ENCODE measurements at regions not wholly inside any gene's neighbourhood (a gene's known extent, or its start where the extent isn't known, plus 50 kb on each side); places are given as distances from the start of the nearest gene placed in this dataset.

DNA sequence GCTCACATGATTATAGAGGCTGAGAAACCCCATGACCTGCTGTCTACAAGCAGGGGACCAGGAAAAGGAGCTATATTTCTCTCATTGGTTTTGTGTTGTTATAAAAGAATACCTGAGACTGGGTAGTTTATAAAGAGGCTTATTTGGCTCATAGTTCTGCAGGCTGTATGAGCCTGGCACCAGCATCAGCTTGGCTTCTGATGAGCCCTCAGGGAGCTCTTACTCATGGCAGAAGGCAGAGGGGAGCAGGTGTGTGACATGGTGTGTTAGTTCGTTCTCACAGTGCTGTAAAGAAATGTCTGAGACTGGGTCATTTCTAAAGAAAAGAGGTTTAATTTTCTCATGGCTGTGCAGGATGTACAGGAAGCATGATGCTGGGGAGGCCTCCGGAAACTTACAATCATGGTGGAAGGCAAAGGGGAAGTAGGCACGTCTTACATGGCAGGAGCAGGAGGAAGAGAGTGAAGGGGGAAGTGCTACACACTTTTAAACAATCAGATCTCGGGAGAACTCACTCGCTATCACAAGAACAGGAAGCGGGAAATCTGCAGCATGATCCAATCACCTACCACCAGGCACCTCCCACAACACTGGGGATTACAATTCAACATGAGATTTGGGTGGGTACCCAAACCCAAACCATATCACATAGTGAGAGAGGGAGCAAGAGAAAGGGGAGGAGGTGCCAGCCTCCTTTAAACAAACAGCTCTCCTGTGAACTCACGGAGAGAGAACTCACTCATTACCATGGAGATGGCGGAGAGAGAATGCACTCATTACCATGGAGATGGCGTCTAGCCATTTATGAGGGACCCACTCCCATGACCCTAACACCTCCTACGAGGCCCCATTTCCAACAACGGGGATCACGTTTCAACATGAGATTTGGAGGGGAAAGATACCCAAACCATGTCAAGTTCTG is 133.4 kb downstream of the JCAD start:
- no peak for DNase-seq

DNA sequence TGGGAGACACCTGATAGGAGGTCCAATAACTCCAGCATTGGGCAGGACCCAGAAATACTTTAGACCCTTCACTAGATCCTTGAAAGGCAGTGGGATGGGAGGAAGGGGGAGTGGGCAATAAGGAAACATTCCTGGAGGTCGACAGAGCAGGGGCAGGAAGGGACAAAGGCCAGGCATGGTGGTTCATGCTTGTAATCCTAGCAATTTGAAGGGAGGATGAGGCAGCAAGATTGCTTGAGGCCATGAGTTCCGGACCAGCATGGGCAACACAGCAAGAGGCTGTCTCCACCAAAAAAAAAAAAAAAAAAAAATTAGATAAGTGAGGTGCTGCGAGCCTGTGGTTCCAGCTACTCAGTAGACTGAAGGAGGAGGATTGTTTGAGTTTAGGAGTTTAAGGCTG is 134.9 kb downstream of the JCAD start:
- no peak for DNase-seq

DNA sequence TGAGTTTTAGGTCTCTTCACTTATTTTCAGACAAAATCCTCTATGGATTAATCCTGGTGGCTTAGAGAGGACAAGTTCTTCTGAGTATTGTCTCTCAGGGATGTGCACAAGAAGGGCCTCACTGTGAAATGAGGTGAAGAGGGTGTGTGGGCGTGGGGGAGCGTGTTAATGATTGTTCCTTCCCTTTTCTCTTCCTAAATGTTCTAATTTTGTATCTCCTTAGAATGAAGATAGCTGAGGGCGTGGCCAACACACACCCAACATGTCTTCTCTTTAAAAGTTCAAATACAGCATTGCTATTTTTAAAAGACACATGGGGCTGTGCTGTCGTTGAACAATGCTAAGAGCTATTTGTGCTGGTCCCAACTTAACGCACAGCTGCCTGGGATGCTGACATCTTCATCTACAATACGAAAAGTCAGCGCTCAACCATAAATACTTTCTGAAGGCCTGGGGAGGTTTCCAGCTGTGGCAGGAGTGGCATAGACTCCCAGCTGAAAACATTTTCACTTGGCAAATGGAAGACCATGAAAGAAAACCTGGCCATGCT is 135.9 kb downstream of the JCAD start:
- peak in 14 of 56 donors; percentile 4 to 44 (median 13) for DNase-seq

DNA sequence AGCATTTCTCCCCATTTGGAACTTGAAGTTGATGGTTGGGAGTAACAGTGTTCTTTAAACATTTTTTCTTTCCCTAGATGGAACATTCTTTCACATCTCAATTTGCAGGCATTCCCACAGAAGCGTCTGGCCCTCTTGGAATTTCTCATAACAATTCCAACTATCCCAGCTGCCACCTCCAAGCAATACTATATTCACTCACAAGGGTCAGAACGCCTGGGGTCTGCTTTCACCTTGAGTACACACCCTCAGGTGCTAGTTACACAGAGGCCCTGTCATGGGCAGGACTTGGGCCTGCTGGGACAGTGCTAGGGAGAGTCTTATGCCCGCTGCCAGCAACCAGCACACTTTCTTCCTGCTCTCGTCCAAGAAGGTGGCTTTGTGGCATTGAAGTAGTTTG is 136.5 kb downstream of the JCAD start:
- DNase-seq, result no peak

DNA sequence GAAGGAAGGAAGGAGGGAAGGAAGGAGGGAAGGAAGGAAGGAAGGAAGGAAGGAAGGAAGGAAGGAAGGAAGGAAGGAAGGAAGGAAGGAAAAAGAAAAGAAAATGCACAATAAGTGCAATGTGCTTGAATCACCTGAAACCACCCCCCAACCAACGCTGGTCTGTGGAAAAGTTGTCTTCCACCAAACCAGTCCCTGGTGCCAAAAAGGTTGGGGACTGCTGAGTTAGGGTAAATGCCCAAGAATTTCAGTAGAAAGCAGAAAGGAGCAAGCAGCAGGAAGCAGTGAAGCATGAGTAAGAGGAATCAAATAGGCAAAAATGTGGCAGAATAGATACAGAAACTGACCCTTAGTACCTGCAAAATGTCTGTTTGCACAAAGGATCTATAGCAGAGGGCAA is 137.2 kb downstream of the JCAD start:
- no peak for DNase-seq

DNA sequence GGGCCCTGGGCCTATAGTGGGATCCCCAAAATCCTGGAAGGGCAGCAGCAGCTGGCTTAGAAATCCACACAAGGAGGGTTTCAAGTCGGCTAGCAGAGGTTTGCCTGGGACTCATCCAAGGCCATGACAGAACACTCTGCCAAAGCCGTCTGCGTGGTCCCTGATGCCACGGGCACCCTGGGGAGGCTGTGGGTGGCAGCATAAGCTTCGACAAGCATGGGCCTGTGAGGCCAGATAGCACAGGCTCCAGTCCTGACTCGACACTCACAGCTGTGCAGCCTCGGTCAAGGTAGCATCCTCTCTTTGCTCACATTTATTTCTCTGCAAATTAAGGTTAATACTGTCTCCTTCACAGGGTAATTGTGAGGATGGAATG is 138.3 kb downstream of the JCAD start:
- no peak for DNase-seq

DNA sequence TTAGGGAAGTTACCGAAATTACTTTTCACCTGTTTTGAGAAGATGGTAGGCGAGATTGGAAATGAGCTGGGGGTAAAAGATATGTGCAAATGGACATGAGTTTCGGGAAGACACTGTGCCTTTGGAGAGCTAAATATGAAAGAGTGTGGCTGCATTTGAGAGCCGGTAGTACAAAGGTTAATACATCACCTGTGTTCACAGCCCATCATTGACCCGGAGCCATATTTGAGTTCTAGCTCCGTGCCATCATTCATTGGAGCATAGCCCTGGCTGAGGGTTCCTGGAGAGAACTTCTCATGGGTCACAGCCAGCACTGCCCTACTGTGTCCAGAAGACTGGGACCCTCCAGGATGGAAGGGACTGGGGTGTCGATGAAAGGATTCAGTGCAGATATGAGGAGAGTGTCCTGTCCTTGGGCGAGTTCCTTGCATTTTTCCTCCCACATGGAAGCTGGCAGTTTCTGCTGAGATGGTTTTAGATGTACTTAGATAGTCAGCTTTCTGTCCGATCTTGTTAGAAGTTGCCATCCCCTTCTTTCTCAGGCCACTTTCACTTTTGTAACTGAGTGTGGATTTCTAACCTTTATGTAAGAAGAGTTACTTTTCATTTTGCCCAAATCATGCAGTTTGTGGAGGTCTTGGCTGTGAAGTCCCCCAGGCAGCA is 138.8 kb downstream of the JCAD start:
- DNase-seq, result no peak

DNA sequence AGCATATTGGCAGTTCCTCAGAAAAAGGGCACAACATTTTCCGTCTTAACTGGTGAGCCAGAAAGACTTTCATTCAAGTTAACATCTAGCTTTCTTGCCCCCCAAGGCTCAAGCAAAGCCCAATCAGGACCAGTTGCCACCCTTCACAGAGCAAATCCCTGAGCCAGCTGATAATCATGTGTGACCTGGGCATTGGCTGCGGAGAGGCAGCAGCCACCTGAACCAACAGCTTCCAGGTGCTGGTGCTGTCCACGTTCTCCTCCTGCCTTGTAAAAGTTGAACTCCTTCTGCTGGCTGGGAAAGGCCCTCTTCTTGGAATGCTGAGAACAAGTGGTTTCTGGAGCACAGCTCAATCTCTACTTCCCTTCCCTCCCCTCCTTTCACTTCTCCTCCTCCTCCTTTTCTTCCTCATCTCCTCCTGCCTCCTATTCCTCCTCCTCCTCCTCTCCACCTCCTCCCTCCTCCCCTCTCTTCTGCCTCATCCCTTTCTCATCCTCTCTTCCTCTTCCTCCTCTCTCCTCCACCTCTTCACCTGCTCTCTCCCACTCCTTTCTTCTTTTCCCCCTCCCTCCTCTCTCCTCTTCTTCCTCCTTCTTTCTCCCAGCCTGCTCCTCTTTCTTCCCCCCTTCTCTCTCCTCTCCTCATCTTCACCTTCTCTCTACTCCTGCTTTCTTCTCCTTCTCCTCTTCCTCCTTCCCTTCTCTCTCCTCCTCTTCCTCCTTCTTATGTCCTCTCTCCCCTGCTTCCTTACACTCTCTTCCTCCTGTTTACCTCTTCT is 140.6 kb downstream of the JCAD start:
- no peak for DNase-seq

DNA sequence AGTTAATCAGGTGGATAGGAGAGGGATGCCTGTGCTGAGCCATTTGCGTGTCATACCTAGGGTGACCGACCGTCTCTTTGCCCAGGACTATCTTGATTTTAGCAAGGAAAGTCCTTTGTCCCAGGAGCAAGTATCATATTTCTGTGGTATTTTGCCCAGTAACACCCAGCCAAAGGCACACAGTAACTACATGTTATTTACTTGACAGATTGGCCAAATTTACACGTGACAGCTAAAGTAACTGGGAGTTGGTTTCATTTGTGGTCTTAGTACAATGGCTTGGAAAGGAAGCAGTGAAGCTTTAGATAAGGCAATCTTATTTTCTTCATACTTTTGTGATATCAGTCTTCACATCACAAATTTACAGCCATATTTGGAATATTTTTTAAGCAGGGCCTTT is 142.1 kb downstream of the JCAD start:
- no peak for DNase-seq

DNA sequence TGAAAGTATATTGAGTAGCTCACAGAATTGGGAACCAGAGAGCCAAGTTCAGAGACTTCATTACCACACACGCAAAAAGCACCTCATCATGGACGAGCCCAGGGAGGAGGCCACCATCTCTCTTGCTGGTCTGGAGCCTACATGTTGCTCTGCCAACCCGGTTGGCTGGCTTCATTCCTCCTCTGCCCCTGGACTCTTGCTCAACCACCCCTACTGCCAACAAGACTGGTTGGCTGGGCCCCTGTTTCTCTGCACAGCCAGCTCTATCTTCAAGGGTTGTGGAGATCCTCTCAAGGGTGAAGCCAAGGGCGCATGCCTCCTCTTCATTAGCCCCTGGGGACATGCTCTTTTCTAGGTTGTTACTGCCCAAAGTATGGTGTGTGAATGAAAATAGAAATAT is 142.7 kb downstream of the JCAD start:
- DNase-seq, result no peak

DNA sequence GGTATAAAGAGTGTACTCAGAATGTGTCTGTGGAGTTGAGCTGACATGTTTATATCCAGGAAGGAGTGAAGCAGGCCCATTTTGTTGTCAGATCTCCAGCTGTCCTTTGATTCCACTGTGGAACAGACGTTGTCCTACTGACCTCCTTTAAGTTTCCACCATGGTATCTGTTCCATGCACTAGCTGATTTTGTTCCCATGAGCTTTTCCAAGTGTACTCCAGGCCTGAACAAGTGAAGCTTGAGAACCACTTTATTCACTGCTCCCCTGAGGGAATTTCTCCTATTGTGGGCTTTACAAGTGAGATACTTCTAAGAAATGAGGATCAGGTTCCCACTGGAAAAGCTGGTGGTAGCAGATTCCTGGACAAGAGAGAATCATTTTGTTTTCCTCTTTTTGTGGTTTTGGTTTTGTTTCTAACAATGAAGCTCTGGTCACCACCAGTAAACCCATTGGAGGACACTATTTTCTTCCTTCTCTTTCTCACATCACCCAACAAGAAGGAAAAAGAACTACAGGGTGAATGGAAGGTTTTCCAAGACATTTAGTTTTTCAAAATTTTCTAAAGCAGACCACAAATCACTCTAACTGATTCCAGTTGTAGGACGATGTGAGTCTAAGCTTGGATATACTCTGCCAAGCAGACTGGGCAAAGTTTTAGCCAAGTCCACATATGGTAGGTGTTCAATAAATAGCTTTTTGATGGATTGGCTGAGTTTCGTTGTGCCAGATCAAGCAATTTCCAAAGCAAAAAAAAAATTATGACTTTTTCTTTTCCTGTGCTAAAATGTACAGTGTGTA is 144.2 kb downstream of the JCAD start:
- no peak for DNase-seq

DNA sequence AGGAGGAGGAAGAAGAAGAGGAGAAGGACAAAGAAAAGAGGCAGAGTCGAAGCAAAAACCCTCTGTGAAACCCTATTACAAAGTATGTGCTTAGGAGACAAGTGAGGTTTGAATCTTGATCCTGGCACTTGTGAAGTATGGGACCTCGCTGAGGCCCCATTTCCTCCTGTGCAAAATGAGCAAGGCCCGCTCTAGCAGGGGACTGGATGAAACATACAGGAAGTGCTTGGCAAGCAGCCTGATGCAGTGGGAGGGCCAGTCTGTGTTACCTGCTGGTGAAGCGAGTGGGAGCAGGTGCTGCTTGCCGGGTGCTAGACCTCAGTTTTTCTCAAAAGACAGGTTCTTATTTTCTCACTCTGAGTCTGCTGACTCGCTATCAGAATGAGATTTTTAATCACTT is 150.4 kb downstream of the JCAD start:
- no peak for DNase-seq

DNA sequence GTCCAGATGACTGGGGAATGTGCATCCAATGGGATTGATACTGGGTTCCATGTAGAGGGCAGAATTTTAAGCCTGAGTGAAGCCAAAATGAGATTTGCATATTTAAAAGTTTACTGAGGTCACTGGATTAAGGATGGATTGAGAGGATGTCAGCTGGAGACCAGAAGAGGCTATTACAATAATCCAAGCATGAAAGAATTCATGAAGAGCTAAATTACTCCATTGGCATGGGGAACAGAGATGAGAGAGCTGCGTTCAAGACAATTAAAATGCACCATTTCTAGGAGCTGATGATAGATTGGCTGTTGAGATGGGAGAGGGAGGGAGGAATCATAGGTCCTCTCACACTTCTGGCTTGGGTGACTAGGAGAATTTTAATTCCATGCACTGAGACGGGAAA is 158.5 kb downstream of the JCAD start:
- DNase-seq, result no peak

DNA sequence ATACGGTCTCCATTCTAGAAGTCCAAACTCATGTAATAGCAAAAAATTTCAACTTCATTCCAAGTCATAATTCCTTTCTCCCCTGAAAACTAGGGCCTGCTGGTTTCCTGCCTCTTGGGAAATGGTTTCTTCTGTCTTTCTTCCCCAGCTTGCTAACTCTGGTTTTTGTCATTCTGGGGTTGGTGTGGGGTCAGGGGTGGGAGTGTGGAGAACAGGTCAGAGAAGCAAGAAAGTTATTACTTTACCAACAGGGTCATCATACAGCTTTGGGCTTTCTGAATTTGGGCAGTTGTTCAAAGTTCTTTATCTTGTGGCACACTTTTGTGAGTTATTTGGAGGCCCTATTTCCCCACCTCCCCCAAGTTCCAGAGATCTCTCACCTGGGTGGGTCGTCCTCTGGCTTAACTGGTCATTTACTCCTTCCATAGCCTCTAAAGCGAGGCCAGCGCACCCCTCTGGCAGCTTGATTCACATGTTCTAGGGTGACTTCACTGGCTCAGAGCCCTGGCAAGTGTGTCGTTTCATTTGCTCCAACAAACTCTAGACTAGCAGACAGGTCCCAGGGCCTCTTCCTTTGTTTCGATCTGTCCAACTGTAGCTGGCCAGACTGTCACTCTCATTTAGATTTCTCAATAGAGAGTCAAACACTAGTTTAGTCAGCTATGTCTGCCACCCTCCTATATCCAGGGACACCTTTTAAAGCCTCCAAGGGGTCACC is 161.2 kb downstream of the JCAD start:
- no peak for DNase-seq

DNA sequence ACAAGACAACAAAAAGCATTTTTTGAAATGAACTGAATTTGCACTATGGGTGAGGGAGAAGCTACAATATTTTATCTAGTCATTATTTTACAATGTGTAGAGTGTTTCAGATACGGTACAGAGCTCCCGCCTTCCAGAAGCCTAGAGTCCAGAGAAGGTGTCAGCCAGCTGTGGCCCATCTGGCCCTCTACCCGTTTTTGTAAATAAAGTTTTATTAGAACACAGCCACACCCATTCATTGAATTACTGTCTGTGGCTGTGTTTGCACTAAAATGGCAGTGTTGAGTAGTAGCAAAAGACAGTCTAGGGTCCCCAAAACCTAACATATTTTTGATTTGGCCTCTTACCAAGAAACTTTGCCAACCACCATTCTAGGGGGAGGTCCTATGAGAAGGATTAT is 162.0 kb downstream of the JCAD start:
- DNase-seq, result no peak

DNA sequence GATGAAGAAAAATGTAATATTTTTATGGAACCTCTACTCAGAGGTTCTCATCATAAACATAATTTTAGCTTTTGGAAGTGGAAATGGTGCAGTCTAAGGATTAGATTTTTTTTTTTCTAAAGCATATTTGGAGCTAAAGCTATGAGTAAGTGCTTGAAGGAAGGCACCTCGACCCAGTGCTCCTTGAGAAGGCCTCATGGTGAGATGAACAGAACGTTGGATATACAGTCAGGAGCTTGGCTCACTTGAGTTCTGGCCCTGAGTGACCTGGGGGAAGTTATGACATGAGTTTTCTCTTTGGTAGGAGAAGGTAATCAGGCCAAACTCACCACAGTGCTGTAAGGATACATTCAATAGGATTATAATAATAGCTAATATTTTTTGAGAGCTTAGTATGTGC is 163.3 kb downstream of the JCAD start:
- DNase-seq, result no peak

DNA sequence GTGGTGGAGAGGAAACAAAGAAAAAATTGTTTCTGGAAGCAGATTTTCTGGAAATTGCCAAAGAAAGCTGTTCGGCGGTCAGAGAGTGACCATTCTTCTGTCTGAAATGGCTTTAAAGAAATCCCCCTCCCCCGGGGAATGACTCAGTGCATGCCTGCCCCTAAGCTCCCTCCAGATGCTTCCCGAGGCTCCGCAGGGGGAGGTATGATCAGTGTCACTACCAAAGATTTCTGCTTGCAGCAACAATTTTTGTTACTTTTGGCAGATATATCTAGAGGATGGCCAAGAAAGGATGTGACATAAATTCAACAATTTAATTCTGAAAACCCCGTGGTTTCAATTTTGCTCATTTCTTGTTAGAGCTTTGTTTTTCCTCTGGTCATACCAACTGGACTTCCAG is 163.9 kb downstream of the JCAD start:
- peak in 2 of 56 donors; percentile 9 to 25 for DNase-seq

DNA sequence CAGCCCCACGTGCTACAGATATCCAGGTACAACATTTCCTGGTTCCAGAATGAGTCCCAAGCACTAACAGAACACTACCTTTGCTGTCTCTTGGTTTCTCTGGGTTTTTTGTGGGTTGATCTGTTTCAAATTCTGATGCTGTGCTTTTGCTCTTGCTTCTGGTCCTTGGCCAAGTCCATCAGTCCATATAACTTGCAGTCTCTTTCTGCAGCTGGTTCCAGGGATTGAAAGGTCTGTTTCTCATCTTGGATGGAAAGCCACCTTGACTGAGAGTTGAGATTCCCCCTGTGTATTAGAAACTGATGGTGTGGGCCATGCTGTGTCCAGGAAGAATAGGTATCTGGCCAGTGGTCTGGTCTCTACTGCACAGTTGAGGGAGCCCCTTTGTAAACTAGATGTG is 171.1 kb downstream of the JCAD start:
- no peak for DNase-seq

DNA sequence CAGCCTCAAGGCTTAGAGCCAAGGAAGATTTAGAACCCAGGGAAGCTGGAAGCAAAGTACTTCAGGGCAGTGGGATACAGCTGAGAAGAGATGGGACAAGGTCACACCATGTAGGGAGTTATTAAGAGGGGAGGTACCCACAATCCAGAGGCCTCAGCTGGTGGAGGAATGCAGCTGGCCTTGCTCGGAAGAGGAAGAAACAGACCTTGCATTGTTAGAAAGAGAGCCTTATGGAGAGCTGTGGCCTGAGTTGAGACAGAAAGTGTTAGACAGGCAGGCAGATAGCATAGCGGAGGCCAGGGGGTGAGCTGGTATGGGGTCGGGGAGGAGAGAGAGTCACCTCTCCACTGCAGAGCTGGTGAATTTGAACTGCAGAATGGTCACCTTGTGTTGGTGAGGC is 173.1 kb downstream of the JCAD start:
- no peak for DNase-seq

DNA sequence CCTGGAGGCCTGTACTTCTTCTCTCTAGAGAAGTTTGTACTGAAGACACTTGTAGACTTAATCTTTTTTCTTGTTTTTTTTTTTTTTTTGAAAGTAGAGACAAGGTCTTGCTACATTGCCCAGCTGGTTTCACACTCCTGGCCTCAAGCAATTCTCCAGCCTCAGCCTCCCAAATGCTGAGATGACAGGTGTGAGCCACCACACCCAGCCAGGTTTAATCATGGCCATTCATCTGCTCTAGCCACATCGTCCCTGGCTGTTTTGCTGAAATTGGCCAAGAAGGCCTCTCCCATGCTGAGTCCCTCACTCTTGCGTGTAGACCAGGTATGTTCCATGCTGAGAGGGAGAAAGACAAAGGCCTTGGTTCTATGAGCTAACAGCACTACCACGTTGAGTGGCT is 176.2 kb downstream of the JCAD start:
- no peak for DNase-seq
